ENCODE measurements at regions not wholly inside any gene's neighbourhood (a gene's known extent, or its start where the extent isn't known, plus 50 kb on each side); places are given as distances from the start of the nearest gene placed in this dataset.

DNA sequence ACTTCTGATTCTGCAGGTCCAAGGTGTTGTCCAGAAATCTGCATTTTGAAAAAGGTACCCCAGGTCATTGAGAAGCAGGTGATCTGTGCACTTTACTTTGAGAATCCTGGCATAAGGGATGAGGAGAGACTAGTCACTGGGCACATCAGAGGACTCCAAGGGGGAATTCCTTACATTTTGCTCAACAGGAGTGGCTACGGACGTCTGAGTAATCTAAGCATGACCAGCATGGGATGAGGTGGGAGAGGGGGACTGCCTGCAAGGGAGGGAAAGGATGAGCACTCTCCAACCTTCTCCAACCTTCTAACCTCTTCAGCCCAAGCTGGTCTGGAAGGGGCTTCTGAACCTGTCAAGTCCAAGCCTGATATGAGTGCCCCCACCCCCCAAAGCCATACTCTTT, 55.5 kb downstream of the MARCHF4 start:
- Histone ChIP-seq H3K27ac (peak overlapping the region; percentile 95), H2AFZ (no peak overlapping the region), H3K9me2 (ENCODE audit: insufficient read depth) (no peaks in the 10 kb centered on the region), H3F3A (ENCODE audit: insufficient read depth) (peaks cover 44% of the 10 kb centered on the region), H3K36me3 (ENCODE audit: low read depth) (no peaks in the 10 kb centered on the region), H3K9me3 (ENCODE audit: low read depth) (no peaks in the 10 kb centered on the region), H3K4me3 (no peak overlapping the region), H4K20me1 (ENCODE audit: insufficient read depth) (no peaks in the 10 kb centered on the region), H3K4me1 (ENCODE audit: insufficient read depth) (peaks cover 64% of the 10 kb centered on the region), H3K4me2 (ENCODE audit: unreplicated experiment) (peak overlapping the region; percentile 59), H3K9ac (peak overlapping the region; percentile 73), H3K27me3 (replicated peaks; ENCODE audit: insufficient read depth) (no peaks in the 10 kb centered on the region), H3K79me2 (ENCODE audit: insufficient read depth) (peaks cover 64% of the 10 kb centered on the region)
- in situ Hi-C loops (cut with MboI): no loop called here
- DNase-seq: peak; percentile 89
- 0 to 8% methylated on average over 2 of the region's 2 CpGs for WGBS, 2 experiments (ENCODE audit: low coverage in 1 of 2, low lambda C conversion rate in 2 of 2, missing lambda C conversion rate in 2 of 2)
- TF ChIP-seq EZH2phosphoT487 (IDR thresholded peaks at IDR 0.05; ENCODE audit: insufficient read depth, low read depth): no peak
- TF ChIP-seq EZH2 (IDR thresholded peaks at IDR 0.05; ENCODE audit: insufficient read depth, poor library complexity, severe bottlenecking): no peak

GRCh38 chr2:216315802-216316603, 56.3 kb downstream of the MARCHF4 start:
- H3K27me3 ChIP-seq (replicated peaks; ENCODE audit: insufficient read depth): no peaks in the 10 kb centered on the region
- in situ Hi-C loops (cut with MboI): no loop called here
- peaks cover 57% of the 10 kb centered on the region for H3K4me1 ChIP-seq (ENCODE audit: insufficient read depth)
- H3K27ac ChIP-seq: peak overlapping the region; percentile 95
- no peaks in the 10 kb centered on the region for H4K20me1 ChIP-seq (ENCODE audit: insufficient read depth)
- DNase-seq: peak; percentile 87
- H3K36me3 ChIP-seq (ENCODE audit: low read depth): no peaks in the 10 kb centered on the region
- WGBS, 2 experiments (ENCODE audit: low coverage in 1 of 2, low lambda C conversion rate in 2 of 2, missing lambda C conversion rate in 2 of 2): 20 to 21% methylated on average over 19 of the region's 19 CpGs
- H3K9me3 ChIP-seq (ENCODE audit: low read depth): no peaks in the 10 kb centered on the region
- peak overlapping the region; percentile 52 for H2AFZ ChIP-seq
- TF ChIP-seq EZH2phosphoT487 (IDR thresholded peaks at IDR 0.05; ENCODE audit: insufficient read depth, low read depth) (no peak), EZH2 (IDR thresholded peaks at IDR 0.05; ENCODE audit: insufficient read depth, poor library complexity, severe bottlenecking) (no peak)
- no peaks in the 10 kb centered on the region for H3K9me2 ChIP-seq (ENCODE audit: insufficient read depth)
- H3K9ac ChIP-seq: peak overlapping the region; percentile 73
- H3K4me2 ChIP-seq (ENCODE audit: unreplicated experiment): peak overlapping the region; percentile 59
- H3K79me2 ChIP-seq (ENCODE audit: insufficient read depth): peaks cover 64% of the 10 kb centered on the region
- peaks cover 42% of the 10 kb centered on the region for H3F3A ChIP-seq (ENCODE audit: insufficient read depth)
- H3K4me3 ChIP-seq: peak overlapping the region; percentile 15

GRCh38 chr2:216312441-216312840, 59.8 kb downstream of the MARCHF4 start:
- peaks cover 76% of the 10 kb centered on the region for H3K79me2 ChIP-seq (ENCODE audit: insufficient read depth)
- 91 to 93% methylated on average over 1 of the region's 1 CpG for WGBS, 2 experiments (ENCODE audit: low coverage in 1 of 2, low lambda C conversion rate in 2 of 2, missing lambda C conversion rate in 2 of 2)
- no peak overlapping the region for H3K27ac ChIP-seq
- no peaks in the 10 kb centered on the region for H3K9me3 ChIP-seq (ENCODE audit: low read depth)
- H3K27me3 ChIP-seq (replicated peaks; ENCODE audit: insufficient read depth): no peaks in the 10 kb centered on the region
- TF ChIP-seq EZH2phosphoT487 (IDR thresholded peaks at IDR 0.05; ENCODE audit: insufficient read depth, low read depth): no peak
- TF ChIP-seq EZH2 (IDR thresholded peaks at IDR 0.05; ENCODE audit: insufficient read depth, poor library complexity, severe bottlenecking): no peak
- H2AFZ ChIP-seq: no peak overlapping the region
- H4K20me1 ChIP-seq (ENCODE audit: insufficient read depth): no peaks in the 10 kb centered on the region
- no peak for DNase-seq
- H3K9me2 ChIP-seq (ENCODE audit: insufficient read depth): no peaks in the 10 kb centered on the region
- H3K9ac ChIP-seq: no peak overlapping the region
- H3K36me3 ChIP-seq (ENCODE audit: low read depth): no peaks in the 10 kb centered on the region
- in situ Hi-C loops (cut with MboI): no loop called here
- no peak overlapping the region for H3K4me3 ChIP-seq
- H3K4me1 ChIP-seq (ENCODE audit: insufficient read depth): peaks cover 25% of the 10 kb centered on the region
- no peak overlapping the region for H3K4me2 ChIP-seq (ENCODE audit: unreplicated experiment)
- peaks cover 22% of the 10 kb centered on the region for H3F3A ChIP-seq (ENCODE audit: insufficient read depth)

DNA sequence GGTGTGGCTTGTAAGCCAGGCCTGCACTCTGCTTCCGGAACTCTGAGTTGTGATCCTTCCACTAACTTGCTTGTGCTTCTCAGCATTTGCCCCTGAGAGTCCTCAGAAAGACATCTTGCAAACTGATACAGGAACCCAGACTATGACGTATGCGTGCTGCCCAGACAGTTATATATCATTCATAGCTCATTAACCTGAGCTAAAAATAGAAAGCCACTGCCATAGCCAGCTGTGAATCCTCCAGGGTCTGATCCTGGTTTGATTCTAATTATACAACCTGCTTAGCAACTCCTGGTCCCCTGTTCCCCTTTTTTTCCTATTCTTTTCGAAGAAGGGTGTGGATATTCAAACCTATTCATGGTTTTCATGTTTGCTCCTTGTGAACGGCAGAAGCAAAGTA, 63.7 kb downstream of the MARCHF4 start:
- Histone ChIP-seq H3K79me2 (ENCODE audit: insufficient read depth) (peaks cover 89% of the 10 kb centered on the region), H3K4me1 (ENCODE audit: insufficient read depth) (peaks cover 3% of the 10 kb centered on the region), H3K27me3 (replicated peaks; ENCODE audit: insufficient read depth) (no peaks in the 10 kb centered on the region), H3K9me2 (ENCODE audit: insufficient read depth) (no peaks in the 10 kb centered on the region), H3K9me3 (ENCODE audit: low read depth) (no peaks in the 10 kb centered on the region), H4K20me1 (ENCODE audit: insufficient read depth) (no peaks in the 10 kb centered on the region), H3K4me3 (no peak overlapping the region), H3K36me3 (ENCODE audit: low read depth) (no peaks in the 10 kb centered on the region), H3K27ac (no peak overlapping the region), H3K9ac (no peak overlapping the region), H2AFZ (no peak overlapping the region), H3F3A (ENCODE audit: insufficient read depth) (no peaks in the 10 kb centered on the region), H3K4me2 (ENCODE audit: unreplicated experiment) (no peak overlapping the region)
- TF ChIP-seq EZH2 (IDR thresholded peaks at IDR 0.05; ENCODE audit: insufficient read depth, poor library complexity, severe bottlenecking): no peak
- no peak for TF ChIP-seq EZH2phosphoT487 (IDR thresholded peaks at IDR 0.05; ENCODE audit: insufficient read depth, low read depth)
- WGBS, 2 experiments (ENCODE audit: low coverage in 1 of 2, low lambda C conversion rate in 2 of 2, missing lambda C conversion rate in 2 of 2): 80 to 84% methylated on average over 5 of the region's 5 CpGs
- no peak for DNase-seq
- in situ Hi-C loops (cut with MboI): no loop called here
